HG02623 (cell line): ENCODE measurements at regions not wholly inside any gene's neighbourhood (a gene's known extent, or its start where the extent isn't known, plus 50 kb on each side); places are given as distances from the start of the nearest gene placed in this dataset.
"Not testable (repeated sequence)": the region's sequence is repeated elsewhere in the genome, so short reads cannot be mapped to it uniquely, and the experiment has no call there.

ENCODE experiments used
- ATAC-seq: cut with Tn5 transposase; IDR thresholded peaks from one replicate; pipeline ENCODE4 v1.9.1; 2021; ENCODE audit warnings: moderate library complexity; ENCODE audit not compliant: unreplicated experiment

DNA sequence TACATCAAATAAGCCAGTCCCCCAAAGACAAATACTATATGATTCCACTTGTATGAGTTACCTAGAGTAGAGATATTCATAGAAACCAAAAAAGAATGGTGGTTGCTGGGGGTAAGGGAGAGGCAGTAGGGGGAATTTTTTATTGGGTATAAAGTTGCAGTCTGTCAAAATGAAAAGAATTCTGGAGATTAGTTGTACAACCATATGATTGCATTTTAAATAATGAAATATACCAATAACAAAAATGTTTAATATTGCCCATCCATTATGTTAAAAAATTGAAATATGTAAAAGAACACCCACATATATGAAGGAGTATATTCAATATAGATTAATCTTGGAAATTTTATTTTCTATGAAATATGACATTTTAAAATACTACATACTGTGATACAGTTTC, 1383.5 kb downstream of the FSCB start:
- ATAC-seq = no peak

DNA sequence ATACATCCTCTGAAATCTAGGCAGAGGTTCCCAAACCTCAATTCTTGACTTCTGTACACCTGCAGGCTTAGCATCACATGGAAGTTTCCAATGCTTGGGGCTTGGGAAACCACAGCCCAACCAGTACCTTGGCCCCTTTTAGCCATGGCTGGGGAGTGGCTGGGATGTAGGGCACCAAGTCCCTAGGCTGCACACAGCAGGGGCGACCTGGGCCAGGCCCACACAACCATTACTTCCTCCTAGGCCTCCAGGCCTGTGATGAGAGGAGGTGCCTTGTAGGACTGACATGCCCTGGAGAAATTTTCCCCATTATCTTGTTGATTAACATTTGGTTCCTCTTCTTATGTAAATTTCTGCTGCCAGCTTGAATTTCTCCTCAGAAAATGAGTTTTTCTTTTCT, 1387.4 kb downstream of the FSCB start:
- ATAC-seq = no peak

DNA sequence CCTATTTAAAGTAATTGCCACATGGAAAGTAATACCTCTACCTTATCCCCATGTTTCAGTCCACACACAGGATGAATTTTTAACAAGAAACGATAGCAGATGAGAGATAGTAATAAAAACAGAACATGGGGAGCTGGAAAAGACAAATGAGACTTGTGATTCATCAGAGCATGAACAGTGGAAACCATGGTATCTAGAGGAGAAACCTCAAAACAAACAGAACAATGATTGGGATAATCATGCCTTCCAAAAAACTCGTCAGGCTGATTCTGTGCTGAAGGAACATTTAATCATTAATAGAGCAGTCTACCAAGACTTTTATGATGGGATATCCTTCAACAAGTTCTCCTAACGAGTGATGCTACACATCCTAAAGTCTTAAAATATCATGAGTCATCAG, 1390.7 kb downstream of the FSCB start:
- ATAC-seq = no peak

DNA sequence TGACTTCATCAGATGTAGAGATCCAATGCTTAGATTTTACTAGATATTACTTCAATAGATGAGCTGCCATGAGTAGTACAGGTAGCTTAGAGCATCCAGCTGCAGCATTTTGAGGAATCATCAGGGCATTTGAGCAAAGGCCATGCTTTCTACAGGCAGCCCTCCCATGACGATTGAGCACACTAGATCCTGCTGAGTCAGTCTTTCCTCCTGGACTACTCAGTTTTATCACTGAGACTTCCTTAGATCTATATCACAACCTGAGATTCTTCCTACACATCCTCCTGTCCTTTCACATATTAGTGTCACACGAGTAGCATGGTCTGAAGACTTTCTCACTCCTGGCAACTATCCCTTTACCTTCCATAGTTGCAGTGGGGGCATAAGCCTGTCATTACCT, 1401.8 kb downstream of the FSCB start:
- no peak for ATAC-seq

DNA sequence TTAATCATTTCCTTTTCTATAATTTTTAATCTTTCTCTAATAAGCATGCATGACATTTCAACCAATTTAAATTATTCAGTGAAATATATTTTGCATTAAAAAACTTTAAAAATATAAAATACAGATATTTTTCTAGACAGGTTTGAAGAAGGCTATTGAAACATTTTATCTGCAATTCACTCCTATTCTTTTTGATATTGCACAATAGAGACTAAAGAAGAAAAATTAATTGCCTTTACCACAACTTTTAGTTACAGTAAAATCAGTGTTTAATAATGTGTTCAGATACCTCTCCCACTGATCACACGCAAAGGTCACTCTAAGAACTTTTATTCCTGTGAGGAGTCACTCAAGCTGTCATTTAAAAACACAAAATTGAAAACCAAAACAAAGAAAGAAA, 1416.7 kb downstream of the FSCB start:
- ATAC-seq = no peak

DNA sequence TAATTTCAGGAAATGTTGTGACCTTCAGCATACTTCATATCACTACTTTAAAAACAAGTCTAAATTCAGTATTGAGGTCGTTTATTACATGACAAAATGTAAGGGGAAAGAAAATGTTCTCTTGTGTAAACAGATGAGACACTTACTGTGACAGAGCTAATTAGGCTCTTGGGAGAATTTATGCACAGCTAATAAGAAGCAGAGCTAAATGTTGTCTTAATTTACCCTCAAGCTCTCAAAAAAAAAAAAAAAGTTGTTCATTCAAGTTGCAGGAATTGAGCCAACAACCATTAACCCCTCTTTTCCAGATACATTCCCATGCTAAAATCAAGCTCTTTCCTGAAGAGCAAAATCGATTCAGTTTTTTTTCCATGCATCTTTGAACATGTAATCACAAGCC, 1419.4 kb downstream of the FSCB start:
- ATAC-seq = no peak

DNA sequence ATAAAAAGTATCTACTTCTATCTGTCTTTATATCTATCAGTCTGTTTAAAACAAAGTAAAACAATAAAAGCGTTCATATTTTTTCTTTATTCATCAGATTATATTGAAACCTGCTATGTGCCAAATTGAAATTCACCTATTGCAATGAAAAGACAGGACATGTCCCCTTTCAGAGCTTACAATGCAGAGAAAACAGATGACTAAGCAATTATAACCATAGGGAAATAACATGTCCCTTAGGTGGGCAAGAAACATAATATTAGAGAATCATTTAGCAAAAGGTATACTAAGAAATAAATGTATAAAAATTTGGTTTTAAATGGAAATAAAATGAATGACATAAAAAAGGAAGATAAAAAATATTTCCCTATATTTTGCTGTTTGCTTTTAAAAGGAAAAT, 1421.3 kb downstream of the FSCB start:
- ATAC-seq = no peak

DNA sequence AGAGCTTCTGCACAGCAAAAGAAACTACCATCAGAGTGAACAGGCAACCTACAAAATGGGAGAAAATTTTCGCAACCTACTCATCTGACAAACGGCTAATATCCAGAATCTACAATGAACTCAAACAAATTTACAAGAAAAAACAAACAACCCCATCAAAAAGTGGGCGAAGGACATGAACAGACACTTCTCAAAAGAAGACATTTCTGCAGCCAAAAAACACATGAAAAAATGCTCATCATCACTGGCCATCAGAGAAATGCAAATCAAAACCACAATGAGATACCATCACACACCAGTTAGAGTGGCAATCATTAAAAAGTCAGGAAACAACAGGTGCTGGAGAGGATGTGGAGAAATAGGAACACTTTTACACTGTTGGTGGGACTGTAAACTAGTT, 1439.7 kb downstream of the FSCB start:
- not testable (repeated sequence) for ATAC-seq

DNA sequence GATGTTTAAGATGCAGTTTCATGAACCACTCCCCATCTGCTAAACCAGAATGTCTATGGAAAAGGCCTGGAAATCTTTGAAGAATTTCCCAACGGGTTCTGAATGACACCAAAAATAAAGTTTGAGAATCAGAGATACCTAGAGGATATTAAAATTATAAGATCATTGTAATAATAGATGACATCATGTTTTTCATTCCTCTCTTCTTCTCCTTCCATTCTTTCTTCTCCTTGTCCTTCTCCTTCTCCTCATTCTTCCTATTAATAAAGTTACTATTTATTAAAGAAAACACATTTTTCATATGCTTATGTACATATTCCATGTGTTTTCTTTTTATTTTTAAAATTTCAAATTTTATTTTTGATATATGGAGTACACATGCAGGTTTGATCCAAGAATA, 1449.4 kb downstream of the LRFN5 start:
- ATAC-seq = no peak

DNA sequence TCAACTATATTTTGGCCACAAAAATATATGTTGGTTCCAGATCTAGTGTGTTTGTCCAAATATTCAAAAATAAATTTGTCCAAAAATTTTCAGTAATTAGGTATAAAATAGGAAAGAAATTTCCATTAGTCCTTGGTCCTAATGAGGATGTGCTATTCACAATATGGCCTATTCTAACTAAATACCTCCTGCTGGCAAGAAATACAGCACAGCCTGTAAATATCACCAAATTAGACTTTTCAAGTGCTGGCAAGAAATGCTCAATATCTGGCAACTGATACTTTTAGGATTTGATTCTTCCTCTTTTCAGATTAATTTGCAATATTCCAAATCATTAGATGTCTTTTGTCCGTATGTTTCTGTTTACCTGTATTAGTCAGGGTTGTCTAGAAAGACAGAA, 1446.2 kb downstream of the LRFN5 start:
- no peak for ATAC-seq

DNA sequence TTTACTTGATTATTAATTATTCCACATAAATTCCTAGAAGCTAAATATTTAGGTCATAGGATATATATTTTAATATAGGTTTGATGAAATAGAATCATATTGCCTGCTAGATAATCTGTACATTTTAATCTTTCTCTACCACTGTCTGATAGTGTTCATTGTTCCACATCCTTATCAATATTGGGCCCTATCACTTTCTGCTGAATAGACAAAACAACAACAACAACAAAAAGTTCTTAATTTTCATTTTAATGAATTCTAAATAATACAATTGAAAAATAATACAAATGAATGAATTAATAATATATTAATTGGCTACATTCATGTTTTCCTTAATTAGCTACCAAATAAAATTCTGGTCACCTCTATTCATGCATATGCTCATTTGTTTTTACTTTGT, 1437.2 kb downstream of the LRFN5 start:
- ATAC-seq = no peak

DNA sequence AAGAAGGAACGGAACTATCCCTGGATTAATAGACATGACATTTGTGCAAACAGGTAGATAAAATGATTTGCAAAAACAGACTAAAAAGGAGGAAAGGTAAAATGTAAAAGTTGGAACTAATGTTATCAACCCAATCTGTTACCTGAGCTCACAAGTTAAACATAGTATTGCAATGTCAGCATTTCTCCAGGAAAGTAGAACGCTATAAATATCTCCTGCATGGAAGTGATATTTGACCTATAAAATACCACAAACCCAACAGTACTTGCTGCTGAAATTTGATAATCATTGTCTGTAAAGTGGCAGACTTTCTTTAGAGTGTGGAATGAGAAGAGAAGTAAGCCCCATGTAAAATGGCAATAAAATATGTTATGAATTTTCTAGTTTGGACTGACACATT, 1435.7 kb downstream of the LRFN5 start:
- no peak for ATAC-seq

DNA sequence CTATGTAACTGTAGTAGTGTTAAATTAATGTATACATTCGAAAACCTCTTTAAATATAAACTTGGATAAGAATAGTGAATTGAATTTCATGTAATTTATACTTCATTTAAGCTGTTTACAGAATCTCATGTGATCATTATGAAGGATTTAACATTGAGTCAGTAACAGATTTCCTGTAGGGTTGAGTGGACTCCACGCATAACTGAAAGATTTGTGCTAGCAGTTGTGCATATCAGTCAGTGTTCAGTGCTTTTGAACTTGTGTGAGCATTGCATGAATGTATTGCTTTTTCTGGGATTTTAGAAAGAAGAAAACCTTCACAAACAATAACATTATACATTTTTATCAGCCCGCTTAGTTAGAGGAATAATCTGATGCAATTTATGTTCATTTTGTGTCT, 1435.3 kb downstream of the LRFN5 start:
- no peak for ATAC-seq

DNA sequence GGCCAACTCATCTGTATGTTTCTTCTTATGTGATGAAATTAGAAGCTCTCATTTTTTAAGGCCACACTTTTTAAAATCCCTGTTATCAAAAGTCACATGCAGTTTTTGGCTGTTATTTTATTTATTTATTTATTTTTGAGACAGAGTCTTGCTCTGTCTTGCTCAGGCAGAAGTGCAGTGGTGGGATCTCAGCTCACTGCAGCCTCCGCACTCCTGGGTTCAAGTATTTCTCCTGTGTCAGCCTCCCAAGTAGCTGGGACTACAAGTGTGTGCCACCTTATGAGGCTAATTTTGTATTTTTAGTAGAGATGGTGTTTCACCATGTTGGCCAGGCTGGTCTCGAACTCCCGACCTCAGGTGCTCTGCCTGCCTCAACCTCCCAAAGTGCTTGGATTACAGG, 1434.5 kb downstream of the LRFN5 start:
- ATAC-seq = no peak

DNA sequence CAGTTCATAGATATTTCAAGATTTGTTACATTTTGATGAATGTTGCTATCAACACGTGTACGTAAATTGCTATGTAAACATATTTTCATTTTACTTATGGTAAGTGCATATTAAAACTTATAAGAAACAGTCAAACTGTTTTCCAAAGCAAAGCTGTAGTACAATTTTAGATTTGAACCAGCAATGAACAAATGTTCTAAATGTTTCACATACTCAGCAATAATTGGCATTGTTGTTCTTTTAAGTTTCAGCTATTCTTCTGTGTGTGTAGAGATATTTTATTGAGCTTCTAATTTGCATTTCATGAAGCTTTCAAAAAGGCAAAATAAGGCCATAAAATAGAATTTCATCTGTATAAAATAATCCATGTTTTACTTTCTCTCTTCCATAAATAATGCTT, 1433.2 kb downstream of the LRFN5 start:
- ATAC-seq = no peak

DNA sequence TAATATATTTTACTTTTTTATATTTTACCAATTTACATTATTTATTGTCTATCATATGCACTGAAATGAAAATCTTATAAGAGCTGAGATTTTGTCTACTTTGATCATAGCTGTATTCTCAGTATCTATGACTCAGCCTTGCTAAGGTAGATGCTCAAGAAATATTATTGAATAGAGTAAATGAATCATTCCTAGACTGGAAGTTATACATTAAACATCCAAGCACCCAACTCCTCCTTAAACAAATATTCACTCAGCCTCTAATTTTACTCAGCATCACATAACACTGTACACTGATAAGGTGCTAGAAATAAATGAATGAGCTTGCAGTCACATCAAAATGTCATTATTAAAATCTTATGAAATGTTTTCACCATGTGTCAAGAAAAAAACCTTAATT, 1424.9 kb downstream of the LRFN5 start:
- no peak for ATAC-seq

DNA sequence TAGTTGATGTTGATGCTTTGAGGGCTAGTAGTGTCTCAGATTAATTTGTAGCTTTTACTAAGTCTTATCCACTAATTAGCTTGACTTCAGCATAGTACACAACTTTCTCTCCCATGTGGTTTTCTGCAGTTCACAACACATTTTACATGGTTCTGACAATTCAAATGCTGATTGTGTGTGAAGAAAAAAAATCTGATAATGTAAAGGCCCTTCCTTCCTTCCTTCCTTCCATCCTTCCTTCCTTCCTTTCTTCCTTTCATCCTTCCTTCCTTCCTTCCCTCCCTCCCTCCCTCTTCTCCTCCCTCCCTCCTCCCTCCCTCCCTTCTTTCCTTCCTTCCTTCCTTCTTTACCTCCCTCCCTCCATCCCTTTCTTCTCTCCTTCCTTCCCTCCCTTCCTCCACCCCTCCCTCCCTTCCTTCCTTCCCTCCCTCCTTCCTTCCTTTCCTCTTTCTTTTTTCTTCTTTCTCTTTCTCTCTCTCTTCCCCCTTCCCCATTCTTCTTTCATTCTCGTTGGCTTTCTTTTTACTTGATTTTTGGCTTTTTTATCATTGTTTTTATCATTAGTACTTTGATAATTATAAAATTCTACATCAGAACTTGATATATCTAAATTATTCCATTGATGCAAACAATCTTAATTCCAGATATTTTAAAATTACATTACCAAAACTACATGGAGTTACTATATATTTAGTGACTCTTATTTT, 1415.6 kb downstream of the LRFN5 start:
- ATAC-seq = no peak

DNA sequence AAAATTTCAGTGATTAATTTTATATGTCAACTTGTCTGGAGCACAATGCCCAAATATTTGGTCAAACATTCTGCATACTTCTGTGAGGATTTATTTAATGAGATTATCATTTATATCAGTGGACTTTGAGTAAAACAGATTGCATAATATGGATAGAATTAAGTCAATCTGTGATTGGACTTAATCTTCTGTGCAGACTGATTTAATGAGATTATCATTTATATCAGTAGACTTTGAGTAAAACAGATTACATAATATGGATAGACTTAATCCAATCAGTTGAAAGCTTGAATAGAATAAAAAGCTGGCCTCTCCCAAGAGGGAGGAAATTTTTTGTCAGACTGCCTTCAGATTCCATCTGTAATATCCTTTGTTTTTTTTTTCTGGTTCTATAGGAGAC, 1413.2 kb downstream of the LRFN5 start:
- ATAC-seq = no peak

DNA sequence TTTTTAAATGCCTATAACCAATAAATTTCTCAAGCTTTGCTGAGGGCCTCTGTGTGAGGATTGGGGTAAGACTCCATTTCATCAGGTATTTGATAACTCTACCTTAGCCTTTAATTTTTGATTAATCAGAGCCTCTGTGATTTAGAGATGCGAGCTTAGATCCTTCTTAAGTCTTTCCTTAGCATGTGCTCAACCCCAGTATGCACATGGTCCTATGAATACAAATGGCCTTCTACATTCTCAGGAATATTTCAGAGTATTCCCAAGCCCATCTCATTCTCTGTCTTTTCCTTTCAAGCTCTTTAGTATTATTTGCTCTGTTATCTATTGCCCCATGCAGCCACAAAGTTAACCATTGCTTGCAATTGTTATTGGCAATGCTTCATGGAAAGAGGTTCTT, 1407.7 kb downstream of the LRFN5 start:
- no peak for ATAC-seq

DNA sequence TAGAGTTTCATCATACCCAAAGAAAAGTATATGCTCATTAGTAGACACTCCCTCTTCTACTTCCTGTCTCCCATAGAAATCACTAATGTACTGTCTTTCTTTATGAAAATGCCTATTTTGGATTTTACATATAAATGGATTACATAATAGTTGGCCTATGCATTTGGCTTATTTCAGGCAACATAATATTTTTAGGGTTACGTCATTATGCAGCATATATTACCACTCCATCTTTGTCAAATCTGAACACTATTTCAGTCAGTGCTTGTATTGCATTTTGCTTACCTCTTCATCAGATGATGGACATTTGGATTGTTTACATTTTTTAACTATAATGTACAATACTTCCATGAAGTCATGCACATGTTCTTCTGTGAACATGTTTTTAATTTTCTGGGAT, 1406.1 kb downstream of the LRFN5 start:
- ATAC-seq = no peak

DNA sequence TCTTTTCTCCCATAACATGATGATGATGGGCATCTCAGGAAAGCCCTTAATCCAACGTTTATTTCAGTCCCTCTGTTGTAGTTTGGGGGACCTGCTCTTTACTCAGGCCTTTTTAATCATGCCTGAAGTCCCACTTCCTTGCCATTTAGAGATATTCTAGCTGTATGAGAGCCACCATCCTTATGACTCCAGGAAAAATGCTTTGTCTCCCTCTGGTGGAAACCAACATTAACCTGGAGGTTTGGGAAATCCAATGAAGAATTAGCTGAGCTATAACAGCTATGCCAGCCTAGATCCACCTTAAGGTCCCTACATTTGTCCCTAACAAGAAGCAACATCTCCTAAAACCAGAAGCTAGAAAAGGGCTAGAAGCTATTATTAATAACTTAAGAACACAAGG, 1399.1 kb downstream of the LRFN5 start:
- ATAC-seq = no peak

DNA sequence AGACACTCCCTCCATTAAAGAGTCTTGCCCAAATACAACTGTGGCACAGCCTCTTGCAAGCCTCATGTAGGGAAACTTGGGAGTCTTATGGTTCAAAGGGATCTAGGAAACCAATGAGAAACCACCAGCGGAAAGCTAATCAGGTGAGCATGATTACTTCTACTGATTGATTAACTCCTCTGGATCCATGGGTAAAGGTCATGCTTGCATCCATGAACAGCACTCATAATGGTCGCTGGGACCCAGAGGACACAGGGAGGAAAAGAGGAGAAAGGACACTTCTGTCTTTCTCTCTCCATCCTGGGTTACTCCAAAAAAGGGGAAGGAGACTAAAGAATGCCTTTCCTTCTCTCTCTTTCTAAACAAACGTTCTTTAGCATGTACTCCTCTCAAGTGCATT, 1397.2 kb downstream of the LRFN5 start:
- ATAC-seq = no peak

DNA sequence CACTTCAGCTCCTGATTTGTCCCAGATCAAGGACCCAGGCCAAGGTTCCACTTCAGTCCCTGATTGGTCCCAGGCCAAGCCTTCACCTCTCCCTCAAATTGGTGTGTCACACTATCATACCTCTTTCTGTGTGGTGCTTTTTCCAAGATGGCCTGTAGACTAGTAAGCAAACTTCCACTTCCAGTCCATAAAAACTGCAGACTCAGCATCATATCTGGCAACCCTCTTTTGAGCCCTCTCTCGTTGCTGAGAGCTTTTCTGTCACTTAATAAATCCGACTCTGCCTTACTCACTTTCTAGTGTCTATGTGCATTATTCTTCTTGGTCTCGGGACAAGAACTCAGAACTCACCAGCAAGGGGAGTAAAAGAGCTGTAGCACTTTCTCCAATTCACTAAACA, 1395.1 kb downstream of the LRFN5 start:
- ATAC-seq = no peak
